SK-N-SH treated with all-trans-retinoic acid at 6 μM for 48 hours (cell line): ENCODE measurements at regions not wholly inside any gene's neighbourhood (a gene's known extent, or its start where the extent isn't known, plus 50 kb on each side); places are given as distances from the start of the nearest gene placed in this dataset.

ENCODE experiments used
- ATAC-seq: fragments of 200-7000 bp; cut with Tn5 transposase; 3 replicates; pipeline ENCODE4 v1.9.1; 2020; ENCODE audit warnings: mild to moderate bottlenecking, moderate library complexity
- ARNTL ChIP-seq: fragments of 450-650 bp; formaldehyde crosslinking; IDR thresholded peaks from 2 replicates; pipeline ENCODE4 v1.5.0; 2020; ENCODE audit warnings: low read depth, mild to moderate bottlenecking, moderate library complexity, borderline replicate concordance
- BACH2 ChIP-seq: fragments of 250-450 bp; sonication (Bioruptor Pico); IDR thresholded peaks from 2 replicates; pipeline ENCODE4 v1.9.0; 2021; ENCODE audit warnings: mild to moderate bottlenecking, borderline replicate concordance
- CREB5 ChIP-seq: fragments of 250-450 bp; sonication (Bioruptor Pico); IDR thresholded peaks from 2 replicates; pipeline ENCODE4 v1.5.1; 2020; ENCODE audit warnings: low read depth, mild to moderate bottlenecking, moderate library complexity
- CSDC2 ChIP-seq: fragments of 250-450 bp; sonication (Bioruptor Pico); IDR thresholded peaks from 2 replicates; pipeline ENCODE4 v1.5.0; 2020; ENCODE audit warnings: mild to moderate bottlenecking, moderate library complexity
- CSRNP3 ChIP-seq: fragments of 250-450 bp; sonication (Bioruptor Pico); IDR thresholded peaks from 2 replicates; pipeline ENCODE4 v1.5.1; 2021; ENCODE audit warnings: mild to moderate bottlenecking, moderate library complexity
- ESRRG ChIP-seq: fragments of 250-450 bp; sonication (Bioruptor Pico); IDR thresholded peaks from 2 replicates; pipeline ENCODE4 v1.6.1; 2021; ENCODE audit warnings: mild to moderate bottlenecking
- GLIS3 ChIP-seq: fragments of 250-450 bp; sonication (Bioruptor Pico); IDR thresholded peaks from 2 replicates; pipeline ENCODE4 v1.5.0; 2020; ENCODE audit warnings: mild to moderate bottlenecking, moderate library complexity
- ISL1 ChIP-seq: fragments of 250-450 bp; sonication (Bioruptor Pico); IDR thresholded peaks from 2 replicates; pipeline ENCODE4 v2.1.2; 2022; ENCODE audit warnings: mild to moderate bottlenecking, moderate library complexity
- OSR1 ChIP-seq: fragments of 250-450 bp; sonication (Bioruptor Pico); IDR thresholded peaks from 2 replicates; pipeline ENCODE4 v1.8.0; 2022; ENCODE audit warnings: moderate library complexity, mild to moderate bottlenecking, inconsistent platforms
- PATZ1 ChIP-seq: fragments of 250-450 bp; sonication (Bioruptor Pico); IDR thresholded peaks from 2 replicates; pipeline ENCODE4 v1.8.0; 2020; ENCODE audit warnings: mild to moderate bottlenecking, moderate library complexity, borderline replicate concordance
- POU6F1 ChIP-seq: fragments of 250-450 bp; sonication (Bioruptor Pico); IDR thresholded peaks from 2 replicates; pipeline ENCODE4 v1.8.0; 2021; ENCODE audit warnings: low read depth, mild to moderate bottlenecking, moderate library complexity, borderline replicate concordance
- PPARA ChIP-seq: fragments of 250-450 bp; sonication (Bioruptor Pico); IDR thresholded peaks from 2 replicates; pipeline ENCODE4 v1.5.0; 2020; ENCODE audit warnings: mild to moderate bottlenecking, borderline replicate concordance
- RARB ChIP-seq: fragments of 250-450 bp; sonication (Bioruptor Pico); IDR thresholded peaks from 2 replicates; pipeline ENCODE4 v1.8.0; 2021; ENCODE audit warnings: mild to moderate bottlenecking, moderate library complexity
- SNAI2 ChIP-seq: fragments of 250-450 bp; sonication (Bioruptor Pico); IDR thresholded peaks from 2 replicates; pipeline ENCODE4 v1.5.0; 2020; ENCODE audit warnings: mild to moderate bottlenecking, moderate library complexity
- TCF4 ChIP-seq: fragments of 250-450 bp; sonication (Bioruptor Pico); IDR thresholded peaks from 2 replicates; pipeline ENCODE4 v1.8.0; 2021; ENCODE audit warnings: mild to moderate bottlenecking, moderate library complexity, borderline replicate concordance
- TOX ChIP-seq: fragments of 250-450 bp; sonication (Bioruptor Pico); IDR thresholded peaks from 2 replicates; pipeline ENCODE4 v1.8.0; 2021; ENCODE audit warnings: mild to moderate bottlenecking, moderate library complexity, borderline replicate concordance
- TSHZ2 ChIP-seq: fragments of 250-450 bp; sonication (Bioruptor Pico); IDR thresholded peaks from 2 replicates; pipeline ENCODE4 v1.5.0; 2020; ENCODE audit warnings: mild to moderate bottlenecking, moderate library complexity
- ZC3H10 ChIP-seq: fragments of 250-450 bp; sonication (Bioruptor Pico); IDR thresholded peaks from 2 replicates; pipeline ENCODE4 v1.5.1; 2021; ENCODE audit warnings: mild to moderate bottlenecking, moderate library complexity
- ZFP3 ChIP-seq: fragments of 250-450 bp; sonication (Bioruptor Pico); IDR thresholded peaks from 2 replicates; pipeline ENCODE4 v1.5.0; 2020; ENCODE audit warnings: mild to moderate bottlenecking, moderate library complexity
- ZFP30 ChIP-seq: fragments of 450-650 bp; formaldehyde crosslinking; IDR thresholded peaks from 2 replicates; pipeline ENCODE4 v1.5.0; 2022; ENCODE audit warnings: mild to moderate bottlenecking, moderate library complexity
- ZNF565 ChIP-seq: fragments of 450-650 bp; formaldehyde crosslinking; conservative IDR thresholded peaks from 2 replicates; pipeline ENCODE4 v1.5.0; 2020; ENCODE audit warnings: low read depth, mild to moderate bottlenecking, moderate library complexity
- ZNF70 ChIP-seq: fragments of 450-650 bp; formaldehyde crosslinking; IDR thresholded peaks from 2 replicates; pipeline ENCODE4 v1.5.0; 2020; ENCODE audit warnings: mild to moderate bottlenecking, moderate library complexity
- ZNF8 ChIP-seq: fragments of 450-650 bp; formaldehyde crosslinking; IDR thresholded peaks from 2 replicates; pipeline ENCODE4 v1.5.0; 2020; ENCODE audit warnings: mild to moderate bottlenecking, moderate library complexity

- no peak for TF ChIP-seq POU6F1 (CRISPR knock-in tag)
- TF ChIP-seq BACH2 (CRISPR knock-in tag): no peak
- TF ChIP-seq OSR1: no peak
- TF ChIP-seq, all 23 proteins: peak for 0
Measured at GRCh38 chr16:54504372-54504771, 217.8 kb upstream of the IRX3 start (continued).

- TF ChIP-seq ARNTL (CRISPR knock-in tag) (no peak), CSDC2 (CRISPR knock-in tag) (no peak), TCF4 (no peak), PPARA (CRISPR knock-in tag) (no peak), OSR1 (no peak), ZC3H10 (CRISPR knock-in tag) (no peak), ISL1 (CRISPR knock-in tag) (no peak), ZNF8 (CRISPR knock-in tag) (no peak), POU6F1 (CRISPR knock-in tag) (no peak), ZNF565 (no peak), ESRRG (CRISPR knock-in tag) (no peak), GLIS3 (CRISPR knock-in tag) (no peak), BACH2 (CRISPR knock-in tag) (no peak), PATZ1 (CRISPR knock-in tag) (no peak), TSHZ2 (no peak)
- no peak for ATAC-seq
Measured at GRCh38 chr16:54503856-54504219, 217.3 kb upstream of the IRX3 start.

GRCh38 chr16:54503011-54503855 is 216.6 kb upstream of the IRX3 start:
- ATAC-seq: no peak
- TF ChIP-seq TCF4 (no peak), RARB (CRISPR knock-in tag) (no peak), ZNF8 (CRISPR knock-in tag) (no peak), TOX (CRISPR knock-in tag) (no peak), CSRNP3 (CRISPR knock-in tag) (no peak), ZFP30 (no peak), GLIS3 (CRISPR knock-in tag) (no peak), CSDC2 (CRISPR knock-in tag) (no peak), CREB5 (no peak), ISL1 (CRISPR knock-in tag) (no peak), POU6F1 (CRISPR knock-in tag) (no peak), ZFP3 (no peak), SNAI2 (no peak), ZNF70 (CRISPR knock-in tag) (no peak), ZNF565 (no peak), ESRRG (CRISPR knock-in tag) (no peak), ZC3H10 (CRISPR knock-in tag) (no peak), PPARA (CRISPR knock-in tag) (no peak)
